Dermis microvascular lymphatic vessel endothelial cell (primary cell): ENCODE measurements at regions not wholly inside any gene's neighbourhood (a gene's known extent, or its start where the extent isn't known, plus 50 kb on each side); places are given as distances from the start of the nearest gene placed in this dataset.
"Not testable (repeated sequence)": the region's sequence is repeated elsewhere in the genome, so short reads cannot be mapped to it uniquely, and the experiment has no call there.

Source experiments
- DNase-seq, 2 donors: peaks; one replicate each; pipeline versions ENCODE4 v3.0.0 to v3.0.0-alpha.2; 2010; ENCODE audit warnings: low read depth in 2 of 2

GRCh38 chr1:64361974-64362373 lies 108.0 kb upstream of the CACHD1 start:
- DNase-seq = no peak

GRCh38 chr1:64363111-64363510 lies 106.8 kb upstream of the CACHD1 start:
- DNase-seq = no peak

- DNase-seq = no peak
Measured at GRCh38 chr1:64363616-64364015, 106.3 kb upstream of the CACHD1 start.

- no peak for DNase-seq
Measured at GRCh38 chr1:64366821-64367220, 103.1 kb upstream of the CACHD1 start.

- no peak for DNase-seq
Measured at GRCh38 chr1:64368344-64368743, 101.6 kb upstream of the CACHD1 start.

- no peak for DNase-seq
Measured at GRCh38 chr1:64378826-64379225, 91.1 kb upstream of the CACHD1 start.

GRCh38 chr1:64387389-64388285 lies 82.3 kb upstream of the CACHD1 start:
- DNase-seq = no peak

GRCh38 chr1:64388336-64388735 lies 81.6 kb upstream of the CACHD1 start:
- DNase-seq = peak in 1 of 2 donors; percentile 41

- no peak for DNase-seq
Measured at GRCh38 chr1:64392109-64392508, 77.8 kb upstream of the CACHD1 start.

- DNase-seq = no peak
Measured at GRCh38 chr1:64393790-64394189, 76.1 kb upstream of the CACHD1 start.

GRCh38 chr1:64396817-64397216 lies 73.1 kb upstream of the CACHD1 start:
- peak in 1 of 2 donors; percentile 3 for DNase-seq

- DNase-seq = no peak
Measured at GRCh38 chr1:64397541-64397940, 72.4 kb upstream of the CACHD1 start.

- no peak for DNase-seq
Measured at GRCh38 chr1:64398936-64399335, 71.0 kb upstream of the CACHD1 start.

- DNase-seq = no peak
Measured at GRCh38 chr1:64401285-64401684, 68.6 kb upstream of the CACHD1 start.

- no peak for DNase-seq
Measured at GRCh38 chr1:64403331-64403730, 66.6 kb upstream of the CACHD1 start.

- no peak for DNase-seq
Measured at GRCh38 chr1:64404202-64404601, 65.7 kb upstream of the CACHD1 start.

GRCh38 chr1:64405833-64406232 lies 64.1 kb upstream of the CACHD1 start:
- no peak for DNase-seq

GRCh38 chr1:64410217-64410616 lies 59.7 kb upstream of the CACHD1 start:
- no peak for DNase-seq

GRCh38 chr1:64414855-64415546 lies 54.9 kb upstream of the CACHD1 start:
- DNase-seq = not testable (repeated sequence)

GRCh38 chr1:64417803-64418202 lies 52.1 kb upstream of the CACHD1 start:
- DNase-seq = no peak
